HAP-1 (cell line): ENCODE measurements at regions not wholly inside any gene's neighbourhood (a gene's known extent, or its start where the extent isn't known, plus 50 kb on each side); places are given as distances from the start of the nearest gene placed in this dataset.

Experiments used
- DNase-seq, 2 experiments: peaks; one replicate each; pipeline ENCODE4 v3.0.0-alpha.2; 2016 to 2020; ENCODE audit warnings: low spot score in 2 of 2
- H3K27me3 ChIP-seq: fragments of 250-450 bp; sonication (Bioruptor Pico); 2 replicates; pipeline ENCODE4 v1.5.1; 2020; ENCODE audit warnings: low read depth, mild to moderate bottlenecking, moderate library complexity
- H3K36me3 ChIP-seq: fragments of 250-450 bp; sonication (Bioruptor Pico); replicated peaks from 2 replicates; pipeline ENCODE4 v1.5.1; 2020; ENCODE audit warnings: mild to moderate bottlenecking
- H3K4me1 ChIP-seq: fragments of 250-450 bp; sonication (Bioruptor Pico); 2 replicates; pipeline ENCODE4 v1.5.1; 2020; ENCODE audit warnings: mild to moderate bottlenecking
- H3K4me3 ChIP-seq: fragments of 250-450 bp; sonication (Bioruptor Pico); 2 replicates; pipeline ENCODE4 v1.5.1; 2020; ENCODE audit warnings: mild to moderate bottlenecking, moderate library complexity
- H3K9me3 ChIP-seq: fragments of 250-450 bp; sonication (Bioruptor Pico); 2 replicates; pipeline ENCODE4 v1.5.1; 2020; ENCODE audit warnings: mild to moderate bottlenecking, moderate library complexity
- in situ Hi-C: fragments of 300-500 bp; cut with MboI; formaldehyde crosslinking; loops from 3 replicates; pipeline ENCODE4 v1.14.3; 2020; ENCODE audit warnings: low sequenced_read_pairs, inconsistent platforms, mixed read lengths

GRCh38 chr10:112057072-112057471 lies 126.5 kb downstream of the GPAM start:
- H3K9me3 ChIP-seq: no peaks in the 10 kb centered on the region
- in situ Hi-C loops: no loop called here
- no peaks in the 10 kb centered on the region for H3K36me3 ChIP-seq
- DNase-seq: no peak
- H3K27me3 ChIP-seq: 0 out of 2 replicates have a peak, but pooled peaks cover 2% of the 10 kb centered on the region
- no peaks in the 10 kb centered on the region for H3K4me1 ChIP-seq
- no peak overlapping the region for H3K4me3 ChIP-seq

GRCh38 chr10:112059220-112059619 lies 124.3 kb downstream of the GPAM start:
- H3K9me3 ChIP-seq: no peaks in the 10 kb centered on the region
- in situ Hi-C loops: no loop called here
- H3K4me3 ChIP-seq: no peak overlapping the region
- H3K27me3 ChIP-seq: no peaks in the 10 kb centered on the region
- no peak for DNase-seq
- H3K36me3 ChIP-seq: no peaks in the 10 kb centered on the region
- no peaks in the 10 kb centered on the region for H3K4me1 ChIP-seq

GRCh38 chr10:112071596-112072133 lies 111.9 kb downstream of the GPAM start:
- no peak for DNase-seq
- no peaks in the 10 kb centered on the region for H3K36me3 ChIP-seq
- H3K9me3 ChIP-seq: no peaks in the 10 kb centered on the region
- H3K4me1 ChIP-seq: no peaks in the 10 kb centered on the region
- in situ Hi-C loops: no loop called here
- no peak overlapping the region for H3K4me3 ChIP-seq
- no peaks in the 10 kb centered on the region for H3K27me3 ChIP-seq

- Histone ChIP-seq H3K9me3 (no peaks in the 10 kb centered on the region), H3K4me3 (no peak overlapping the region), H3K36me3 (no peaks in the 10 kb centered on the region), H3K4me1 (no peaks in the 10 kb centered on the region), H3K27me3 (no peaks in the 10 kb centered on the region)
- DNase-seq: no peak
- in situ Hi-C loops: no loop called here
Measured at GRCh38 chr10:112078003-112078402, 105.6 kb downstream of the GPAM start.

- no peaks in the 10 kb centered on the region for H3K9me3 ChIP-seq
- no peak overlapping the region for H3K4me3 ChIP-seq
- no peak for DNase-seq
- no peaks in the 10 kb centered on the region for H3K4me1 ChIP-seq
- no peaks in the 10 kb centered on the region for H3K27me3 ChIP-seq
- in situ Hi-C loops: no loop called here
- H3K36me3 ChIP-seq: no peaks in the 10 kb centered on the region
Measured at GRCh38 chr10:112080231-112080630, 103.3 kb downstream of the GPAM start.

- in situ Hi-C loops: no loop called here
- H3K4me1 ChIP-seq: no peaks in the 10 kb centered on the region
- no peak overlapping the region for H3K4me3 ChIP-seq
- H3K9me3 ChIP-seq: no peaks in the 10 kb centered on the region
- no peaks in the 10 kb centered on the region for H3K27me3 ChIP-seq
- H3K36me3 ChIP-seq: no peaks in the 10 kb centered on the region
- DNase-seq: no peak
Measured at GRCh38 chr10:112082120-112082519, 101.4 kb downstream of the GPAM start.

- no peak for DNase-seq
- Histone ChIP-seq H3K27me3 (no peaks in the 10 kb centered on the region), H3K36me3 (no peaks in the 10 kb centered on the region), H3K9me3 (no peaks in the 10 kb centered on the region), H3K4me1 (no peaks in the 10 kb centered on the region), H3K4me3 (no peak overlapping the region)
- in situ Hi-C loops: no loop called here
Measured at GRCh38 chr10:112083472-112083871, 100.1 kb downstream of the GPAM start.

- H3K9me3 ChIP-seq: no peaks in the 10 kb centered on the region
- H3K4me3 ChIP-seq: no peak overlapping the region
- no peaks in the 10 kb centered on the region for H3K36me3 ChIP-seq
- no peaks in the 10 kb centered on the region for H3K27me3 ChIP-seq
- in situ Hi-C loops: no loop called here
- no peaks in the 10 kb centered on the region for H3K4me1 ChIP-seq
- no peak for DNase-seq
Measured at GRCh38 chr10:112087953-112088456, 95.6 kb downstream of the GPAM start.

- in situ Hi-C loops: no loop called here
- no peak for DNase-seq
Measured at GRCh38 chr10:112091703-112092102, 91.9 kb downstream of the GPAM start.

GRCh38 chr10:112092519-112092918 lies 91.0 kb downstream of the GPAM start:
- Histone ChIP-seq H3K4me1 (no peaks in the 10 kb centered on the region), H3K36me3 (no peaks in the 10 kb centered on the region), H3K9me3 (no peaks in the 10 kb centered on the region), H3K4me3 (no peak overlapping the region), H3K27me3 (no peaks in the 10 kb centered on the region)
- DNase-seq: no peak
- in situ Hi-C loops: no loop called here

More at GRCh38 chr10:112091703-112092102, 91.9 kb downstream of the GPAM start:
- H3K27me3 ChIP-seq: no peaks in the 10 kb centered on the region
- H3K9me3 ChIP-seq: no peaks in the 10 kb centered on the region
- H3K4me3 ChIP-seq: no peak overlapping the region
- H3K36me3 ChIP-seq: no peaks in the 10 kb centered on the region
- no peaks in the 10 kb centered on the region for H3K4me1 ChIP-seq

- H3K9me3 ChIP-seq: no peaks in the 10 kb centered on the region
- H3K27me3 ChIP-seq: no peaks in the 10 kb centered on the region
- in situ Hi-C loops: no loop called here
- no peaks in the 10 kb centered on the region for H3K4me1 ChIP-seq
- no peak overlapping the region for H3K4me3 ChIP-seq
- no peaks in the 10 kb centered on the region for H3K36me3 ChIP-seq
- no peak for DNase-seq
Measured at GRCh38 chr10:112094984-112095383, 88.6 kb downstream of the GPAM start.

GRCh38 chr10:112095731-112096130 lies 87.8 kb downstream of the GPAM start:
- H3K9me3 ChIP-seq: no peaks in the 10 kb centered on the region
- DNase-seq: no peak
- no peaks in the 10 kb centered on the region for H3K4me1 ChIP-seq
- H3K36me3 ChIP-seq: no peaks in the 10 kb centered on the region
- no peaks in the 10 kb centered on the region for H3K27me3 ChIP-seq
- H3K4me3 ChIP-seq: no peak overlapping the region
- in situ Hi-C loops: no loop called here

GRCh38 chr10:112098682-112099081 lies 84.9 kb downstream of the GPAM start:
- H3K36me3 ChIP-seq: no peaks in the 10 kb centered on the region
- H3K9me3 ChIP-seq: no peaks in the 10 kb centered on the region
- no peaks in the 10 kb centered on the region for H3K4me1 ChIP-seq
- no peaks in the 10 kb centered on the region for H3K27me3 ChIP-seq
- no peak overlapping the region for H3K4me3 ChIP-seq
- in situ Hi-C loops: no loop called here
- DNase-seq: no peak
